Trophoblast cell (in vitro differentiated cells and primary cell): ENCODE measurements at regions not wholly inside any gene's neighbourhood (a gene's known extent, or its start where the extent isn't known, plus 50 kb on each side); places are given as distances from the start of the nearest gene placed in this dataset.

Source experiments
- DNase-seq, 2 donors: peaks; one replicate each; pipeline ENCODE4 v3.0.0-alpha.2; 2016
- H2AFZ ChIP-seq: 2 replicates; pipeline ENCODE4 v1.6.1; 2013; ENCODE audit warnings: low read length, moderate library complexity, mild to moderate bottlenecking; ENCODE audit not compliant: insufficient read depth, poor library complexity
- H2AK5ac ChIP-seq: 2 replicates; pipeline ENCODE4 v1.6.1; 2013; ENCODE audit warnings: mild to moderate bottlenecking, low read length
- H2BK120ac ChIP-seq: 2 replicates; pipeline ENCODE4 v1.6.1; 2013; ENCODE audit warnings: low read length, mild to moderate bottlenecking, moderate library complexity; ENCODE audit not compliant: insufficient read depth, poor library complexity
- H2BK12ac ChIP-seq: 2 replicates; pipeline ENCODE4 v1.6.1; 2013; ENCODE audit warnings: mild to moderate bottlenecking, low read length, moderate library complexity
- H2BK5ac ChIP-seq: 2 replicates; pipeline ENCODE4 v1.6.1; 2013; ENCODE audit warnings: low read length, low read depth, moderate library complexity, mild to moderate bottlenecking; ENCODE audit not compliant: poor library complexity
- H3K14ac ChIP-seq: 2 replicates; pipeline ENCODE4 v1.6.1; 2013; ENCODE audit warnings: mild to moderate bottlenecking, low read length
- H3K18ac ChIP-seq: 2 replicates; pipeline ENCODE4 v1.6.1; 2013; ENCODE audit warnings: mild to moderate bottlenecking, low read length
- H3K23ac ChIP-seq: 2 replicates; pipeline ENCODE4 v1.6.1; 2013; ENCODE audit warnings: low read length
- H3K27ac ChIP-seq: 2 replicates; pipeline ENCODE4 v1.5.1; 2013; ENCODE audit warnings: low read depth, mild to moderate bottlenecking, inconsistent platforms, low read length, moderate library complexity
- H3K27me3 ChIP-seq: 2 replicates; pipeline ENCODE4 v1.6.1; 2013; ENCODE audit warnings: inconsistent platforms, mild to moderate bottlenecking, low read length, moderate library complexity; ENCODE audit not compliant: insufficient read depth
- H3K36me3 ChIP-seq, 2 experiments: 1 replicate in 1 of 2; 2 replicates in 1 of 2; pipeline ENCODE4 v1.6.1; 2013; ENCODE audit warnings: low read length in 2 of 2, mild to moderate bottlenecking in 2 of 2, moderate library complexity in 1 of 2; ENCODE audit not compliant: insufficient read depth in 2 of 2, control insufficient read depth in 1 of 2
- H3K4ac ChIP-seq: 2 replicates; pipeline ENCODE4 v1.6.1; 2013; ENCODE audit warnings: low read depth, mild to moderate bottlenecking, low read length, moderate library complexity
- H3K4me1 ChIP-seq, 2 experiments: 1 replicate in 1 of 2; 2 replicates in 1 of 2; pipeline ENCODE4 v1.6.1; 2013; ENCODE audit warnings: low read length in 2 of 2, mild to moderate bottlenecking in 2 of 2, moderate library complexity in 1 of 2; ENCODE audit not compliant: insufficient read depth in 2 of 2, control insufficient read depth in 1 of 2
- H3K4me2 ChIP-seq: 2 replicates; pipeline ENCODE4 v1.6.1; 2013; ENCODE audit warnings: inconsistent platforms, mild to moderate bottlenecking, low read length, moderate library complexity
- H3K4me3 ChIP-seq: 2 replicates; pipeline ENCODE4 v1.5.1; 2013; ENCODE audit warnings: mild to moderate bottlenecking, low read depth, low read length, inconsistent platforms
- H3K79me1 ChIP-seq: one replicate; pipeline ENCODE4 v1.6.1; 2013; ENCODE audit warnings: low read length
- H3K79me2 ChIP-seq: 2 replicates; pipeline ENCODE4 v1.6.1; 2013; ENCODE audit warnings: low read length, mild to moderate bottlenecking; ENCODE audit not compliant: control insufficient read depth, insufficient read depth, poor library complexity
- H3K9ac ChIP-seq: 2 replicates; pipeline ENCODE4 v1.6.1; 2013; ENCODE audit warnings: mild to moderate bottlenecking, low read length
- H3K9me3 ChIP-seq: 2 replicates; pipeline ENCODE4 v1.6.1; 2013; ENCODE audit warnings: low read depth, mild to moderate bottlenecking, control low read depth, inconsistent platforms, low read length; ENCODE audit not compliant: insufficient read depth
- H4K12ac ChIP-seq: 2 replicates; pipeline ENCODE4 v1.6.1; 2013; ENCODE audit warnings: low read depth, mild to moderate bottlenecking, low read length, moderate library complexity
- H4K8ac ChIP-seq: 2 replicates; pipeline ENCODE4 v1.6.1; 2013; ENCODE audit warnings: low read depth, mild to moderate bottlenecking, low read length, moderate library complexity
- H4K91ac ChIP-seq: one replicate; pipeline ENCODE4 v1.6.1; 2013; ENCODE audit warnings: low read depth, mild to moderate bottlenecking, low read length, moderate library complexity
- WGBS: extraction: QIAGEN DNeasy Blood & Tissue Kit; methylation state at CpG from one replicate; pipeline ENCODE4 v1.1.7; 2013; ENCODE audit warnings: missing lambda C conversion rate; ENCODE audit not compliant: insufficient read length, insufficient coverage; ENCODE audit errors: extremely low coverage; 5-methylcytosine and 5-hydroxymethylcytosine counted together

DNA sequence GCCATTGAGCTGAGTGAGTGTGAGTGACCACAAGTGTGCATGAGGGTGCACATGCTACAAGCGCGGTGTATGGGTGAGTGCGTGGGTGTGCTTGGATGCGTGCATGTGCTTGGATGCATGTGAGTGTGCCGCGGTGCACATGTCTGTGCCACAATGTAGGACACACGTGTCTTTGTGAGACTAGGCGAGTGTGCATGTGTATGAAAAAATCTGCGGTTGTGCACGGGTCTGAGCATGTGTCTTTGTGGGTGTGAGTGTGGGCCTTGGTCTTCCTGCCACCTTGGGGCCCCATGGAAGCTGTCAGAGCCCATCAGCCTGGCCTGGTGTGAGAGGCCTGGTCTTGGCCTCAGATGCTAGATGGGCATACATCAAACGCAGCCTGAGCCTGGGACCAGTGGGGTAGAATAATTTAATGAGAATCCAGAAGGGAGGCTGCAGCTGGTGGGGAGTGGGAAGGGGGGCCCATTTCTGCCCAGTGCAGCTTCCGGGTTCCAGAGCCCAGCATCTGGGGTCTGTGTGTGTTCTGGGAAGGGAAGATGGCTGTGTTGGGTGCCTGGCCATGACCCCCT lies 103.9 kb upstream of the SLC2A1 start:
- DNase-seq = no peak
- peaks cover 13 to 16% of the 10 kb centered on the region in 2 experiments for H3K4me1 ChIP-seq
- no peak overlapping the region for H2AFZ ChIP-seq
- H2BK12ac ChIP-seq = peak overlapping the region; percentile 12
- H4K8ac ChIP-seq = no peak overlapping the region
- H3K4me2 ChIP-seq = no peak overlapping the region
- no peaks in the 10 kb centered on the region for H3K79me2 ChIP-seq
- H4K91ac ChIP-seq = peak overlapping the region; percentile 18
- H3K23ac ChIP-seq = no peak overlapping the region
- H2BK120ac ChIP-seq = no peak overlapping the region
- H3K9me3 ChIP-seq = no peaks in the 10 kb centered on the region
- H2BK5ac ChIP-seq = no peak overlapping the region
- H3K9ac ChIP-seq = no peak overlapping the region
- H3K27ac ChIP-seq = no peak overlapping the region
- H3K27me3 ChIP-seq = no peaks in the 10 kb centered on the region
- no peak overlapping the region for H3K4me3 ChIP-seq
- no peaks in the 10 kb centered on the region for H3K36me3 ChIP-seq
- H2AK5ac ChIP-seq = peak overlapping the region; percentile 13
- H3K4ac ChIP-seq = no peak overlapping the region
- H3K79me1 ChIP-seq = peaks cover 16% of the 10 kb centered on the region
- H3K18ac ChIP-seq = no peak overlapping the region
- H4K12ac ChIP-seq = no peak overlapping the region
- WGBS = no CpG with 5 or more reads among the region's 12 CpGs
- H3K14ac ChIP-seq = no peak overlapping the region

DNA sequence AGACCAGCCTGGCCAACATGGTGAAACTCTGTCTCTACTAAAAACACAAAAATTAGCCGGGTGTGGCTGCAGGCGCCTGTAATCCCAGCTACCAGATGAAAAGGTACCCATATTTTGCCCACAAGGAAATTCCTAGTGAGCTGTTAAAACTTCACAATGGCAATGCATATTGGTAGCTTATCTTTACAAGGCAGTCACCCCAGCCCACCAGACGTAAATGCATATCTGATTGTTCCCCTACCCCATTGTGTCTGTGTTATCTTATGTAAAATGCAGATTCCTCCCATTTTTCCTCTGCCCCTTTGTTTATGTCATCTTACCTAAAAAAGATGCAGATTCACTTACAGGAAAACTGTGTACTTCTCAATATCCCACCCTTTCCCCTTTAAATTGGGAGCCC lies 103.1 kb upstream of the SLC2A1 start:
- DNase-seq = no peak
- Histone ChIP-seq H2AK5ac (no peak overlapping the region), H3K4me1 (peaks cover 13 to 16% of the 10 kb centered on the region in 2 experiments), H3K4ac (no peak overlapping the region), H2BK5ac (no peak overlapping the region), H2BK120ac (no peak overlapping the region), H4K12ac (no peak overlapping the region), H3K23ac (no peak overlapping the region), H3K18ac (no peak overlapping the region), H3K4me2 (no peak overlapping the region), H3K36me3 (no peaks in the 10 kb centered on the region), H4K8ac (no peak overlapping the region), H3K79me2 (no peaks in the 10 kb centered on the region), H3K9me3 (no peaks in the 10 kb centered on the region), H2AFZ (no peak overlapping the region), H3K4me3 (no peak overlapping the region), H3K27ac (no peak overlapping the region), H2BK12ac (no peak overlapping the region), H3K27me3 (no peaks in the 10 kb centered on the region), H3K9ac (no peak overlapping the region), H3K79me1 (peaks cover 16% of the 10 kb centered on the region), H4K91ac (no peak overlapping the region), H3K14ac (no peak overlapping the region)
- WGBS = no CpG with 5 or more reads among the region's 3 CpGs

DNA sequence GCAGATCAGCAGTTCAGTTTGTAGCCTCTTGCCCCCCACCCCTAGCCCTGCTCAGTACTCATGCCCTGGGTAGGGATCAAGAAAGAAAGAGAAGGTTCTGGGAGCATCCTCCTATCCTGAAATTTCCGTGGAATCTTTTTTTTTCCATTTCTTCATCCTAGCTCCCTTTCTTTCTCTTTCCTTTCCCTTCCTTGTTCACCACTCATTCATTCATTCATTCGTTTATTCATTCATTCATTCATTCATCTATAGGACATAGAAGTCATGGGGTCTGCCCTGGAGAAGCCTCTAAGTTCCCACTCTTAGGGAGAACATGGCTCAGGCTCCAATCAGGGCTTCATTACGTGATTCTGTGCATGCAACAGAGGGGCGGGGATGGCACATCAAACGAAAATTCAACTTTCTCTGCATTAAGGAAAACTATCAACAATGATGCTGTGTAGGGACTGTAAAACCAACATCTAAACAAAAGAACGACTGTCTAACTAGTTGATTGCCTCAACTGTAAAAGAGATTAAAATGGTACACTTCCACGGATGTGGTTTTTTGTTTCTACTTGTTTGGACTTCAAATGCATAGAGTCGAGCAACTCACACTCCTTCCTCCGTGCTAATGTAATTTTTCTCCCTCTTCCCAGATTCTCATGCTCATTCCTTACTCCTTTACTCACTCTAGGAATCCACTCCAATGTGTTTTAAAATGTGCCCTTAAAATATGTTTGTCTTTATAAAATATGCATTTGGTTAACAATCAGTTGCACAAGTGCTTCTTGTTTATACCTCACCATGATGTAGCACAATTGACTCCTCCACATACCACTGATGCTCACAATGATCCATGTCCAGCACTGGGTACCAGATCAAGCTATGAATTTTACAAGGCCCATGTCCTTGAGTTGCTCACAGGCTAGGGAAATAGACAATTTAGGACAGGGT lies 101.2 kb upstream of the SLC2A1 start:
- Histone ChIP-seq H3K18ac (peak overlapping the region; percentile 73), H3K4me3 (no peak overlapping the region)

DNA sequence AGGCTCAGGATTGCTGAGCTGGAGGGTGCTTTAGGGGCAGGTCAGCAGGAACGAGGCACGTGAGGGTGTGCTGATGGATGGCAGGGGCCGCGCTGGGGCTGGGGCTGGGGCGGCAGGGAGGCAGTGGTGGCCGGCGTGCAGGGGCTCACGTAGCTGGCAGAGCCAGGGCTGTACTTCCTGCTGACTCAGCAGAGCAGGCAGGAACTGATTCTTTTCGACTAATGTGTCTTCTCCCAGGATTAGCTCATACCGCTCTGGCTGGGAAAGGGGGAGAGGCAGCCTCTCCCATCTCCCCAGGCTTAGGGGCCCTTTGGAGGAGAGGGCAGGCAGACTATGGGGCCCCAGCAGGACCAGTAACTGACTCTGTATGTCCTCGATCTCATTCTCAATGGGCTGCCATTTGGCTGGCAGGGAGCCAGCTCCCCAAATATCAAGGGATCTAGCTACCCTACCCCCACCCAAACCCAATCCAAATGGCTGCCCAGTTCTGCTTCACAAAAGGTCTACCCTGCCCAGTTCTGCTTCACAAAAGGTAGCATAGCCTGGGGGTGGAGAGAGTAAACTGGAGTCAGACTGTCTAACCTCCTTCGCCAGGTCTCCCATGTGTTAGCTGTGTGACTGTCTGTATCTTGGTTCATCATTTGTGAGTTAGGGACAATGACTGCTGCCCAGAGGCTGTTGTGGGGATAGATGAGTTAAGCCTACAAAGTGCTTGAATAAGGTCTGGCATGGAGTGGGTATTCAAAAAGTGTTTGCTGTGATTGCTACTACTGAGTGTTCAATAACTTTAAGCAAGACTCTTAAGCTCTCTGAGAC lies 100.1 kb upstream of the SLC2A1 start:
- Histone ChIP-seq H2AK5ac (peak overlapping the region; percentile 49), H3K4me3 (no peak overlapping the region), H3K14ac (peak overlapping the region; percentile 38), H2BK12ac (peak overlapping the region; percentile 84), H3K4me1 (peaks cover 16% of the 10 kb centered on the region in 2 experiments), H2BK120ac (peak overlapping the region; percentile 92), H3K36me3 (no peaks in the 10 kb centered on the region), H2BK5ac (peak overlapping the region; percentile 91), H3K27ac (peak overlapping the region; percentile 79), H3K9ac (no peak overlapping the region), H3K23ac (no peak overlapping the region), H2AFZ (peak overlapping the region; percentile 62), H3K79me1 (peaks cover 18% of the 10 kb centered on the region), H3K9me3 (no peaks in the 10 kb centered on the region), H4K91ac (peak overlapping the region; percentile 96), H3K4me2 (peak overlapping the region; percentile 22), H4K8ac (peak overlapping the region; percentile 80), H3K4ac (peak overlapping the region; percentile 22), H3K79me2 (no peaks in the 10 kb centered on the region), H3K18ac (peak overlapping the region; percentile 73), H3K27me3 (no peaks in the 10 kb centered on the region), H4K12ac (peak overlapping the region; percentile 11)
- no CpG with 5 or more reads among the region's 12 CpGs for WGBS
- no peak for DNase-seq

More for the DNA sequence above, 101.2 kb upstream of the SLC2A1 start:
- no peak for DNase-seq
- H3K4ac ChIP-seq = peak overlapping the region; percentile 34
- peak overlapping the region; percentile 79 for H3K27ac ChIP-seq
- H4K8ac ChIP-seq = no peak overlapping the region
- no CpG with 5 or more reads among the region's 9 CpGs for WGBS
- H3K79me1 ChIP-seq = peaks cover 18% of the 10 kb centered on the region
- H4K12ac ChIP-seq = no peak overlapping the region
- H3K4me1 ChIP-seq = peaks cover 15 to 16% of the 10 kb centered on the region in 2 experiments
- peak overlapping the region; percentile 69 for H2BK12ac ChIP-seq
- H3K23ac ChIP-seq = no peak overlapping the region
- H3K36me3 ChIP-seq = no peaks in the 10 kb centered on the region
- peak overlapping the region; percentile 54 for H2AK5ac ChIP-seq
- H3K4me2 ChIP-seq = no peak overlapping the region
- no peaks in the 10 kb centered on the region for H3K27me3 ChIP-seq
- H2BK5ac ChIP-seq = peak overlapping the region; percentile 18
- H3K79me2 ChIP-seq = no peaks in the 10 kb centered on the region
- no peaks in the 10 kb centered on the region for H3K9me3 ChIP-seq
- no peak overlapping the region for H3K9ac ChIP-seq
- H3K14ac ChIP-seq = peak overlapping the region; percentile 57
- peak overlapping the region; percentile 93 for H4K91ac ChIP-seq
- no peak overlapping the region for H2AFZ ChIP-seq
- peak overlapping the region; percentile 72 for H2BK120ac ChIP-seq
